Adrenal gland (tissue), 5 donors: ENCODE measurements at regions not wholly inside any gene's neighbourhood (a gene's known extent, or its start where the extent isn't known, plus 50 kb on each side); places are given as distances from the start of the nearest gene placed in this dataset.

ENCODE experiments used
- CTCF ChIP-seq, 6 experiments: fragments of 450-650 bp in 4 of 6; fragments of 200-600 bp in 2 of 6; sonication (generic) in 1 of 6; IDR thresholded peaks; 1 replicate in 5 of 6; 2 replicates in 1 of 6; pipeline versions ENCODE4 v1.5.1 to v1.8.0; 2016 to 2021; ENCODE audit warnings: antibody characterized with exemption in 6 of 6, mild to moderate bottlenecking in 2 of 6, moderate library complexity in 1 of 6
- POLR2A ChIP-seq, 2 donors: fragments of 450-650 bp; IDR thresholded peaks; one replicate each; pipeline ENCODE4 v1.6.1; 2017; ENCODE audit warnings: antibody characterized with exemption in 2 of 2, mild to moderate bottlenecking in 2 of 2, moderate library complexity in 1 of 2
- donor health status: DM: no; HTN: no; CAD: no.

GRCh38 chr3:64332459-64333350 is 107.4 kb upstream of the PRICKLE2 start:
- no peak for TF ChIP-seq CTCF (IDR thresholded peaks at IDR 0.05)
- TF ChIP-seq POLR2A (IDR thresholded peaks at IDR 0.05) = no peak
